OCI-LY7 (cell line): ENCODE measurements at regions not wholly inside any gene's neighbourhood (a gene's known extent, or its start where the extent isn't known, plus 50 kb on each side); places are given as distances from the start of the nearest gene placed in this dataset.

Source experiments
- BruUV-seq: library from RNA; stranded (reverse); fragments of 400-500 nt; replicated peaks from 2 replicates; lab custom pipeline; 2021; lab: Mats Ljungman, UMichigan
- CTCF ChIA-PET: fragments of 300-600 bp; sonication (Branson Sonifier 250); formaldehyde crosslinking; loops from one replicate; lab custom pipeline; 2022; ENCODE audit warnings: antibody characterized with exemption; ENCODE audit not compliant: unreplicated experiment; lab: Charles Lee
- POLR2A ChIA-PET: fragments of 300-600 bp; sonication (Branson Sonifier 250); formaldehyde crosslinking; loops from one replicate; lab custom pipeline; 2022; ENCODE audit warnings: antibody characterized with exemption; lab: Charles Lee
- DNase-seq: peaks from one replicate; pipeline ENCODE4 v3.0.0-alpha.2; 2015; ENCODE audit warnings: low spot score
- H2AFZ ChIP-seq: fragments of 200-600 bp; sonication (generic), shearing (Covaris generic); 2 replicates; pipeline ENCODE4 v1.6.1; 2014; ENCODE audit warnings: mild to moderate bottlenecking, antibody characterized with exemption, low read length, moderate library complexity
- H3K27ac ChIP-seq: fragments of 200-600 bp; sonication (generic); 2 replicates; pipeline ENCODE4 v1.5.1; 2014; ENCODE audit warnings: mixed run types, low read depth, mild to moderate bottlenecking, moderate library complexity, low read length, inconsistent platforms; ENCODE audit not compliant: poor library complexity, severe bottlenecking
- H3K36me3 ChIP-seq: fragments of 200-600 bp; sonication (generic); 2 replicates; pipeline ENCODE4 v1.6.1; 2014; ENCODE audit warnings: mild to moderate bottlenecking, antibody characterized with exemption, low read length, moderate library complexity, mixed read lengths; ENCODE audit not compliant: insufficient read depth
- H3K4me1 ChIP-seq: fragments of 200-600 bp; sonication (generic); 2 replicates; pipeline ENCODE4 v1.5.1; 2014; ENCODE audit warnings: mild to moderate bottlenecking, low read length; ENCODE audit not compliant: insufficient read depth, poor library complexity, severe bottlenecking
- H3K4me2 ChIP-seq: fragments of 200-600 bp; sonication (generic); 2 replicates; pipeline ENCODE4 v1.6.1; 2014; ENCODE audit warnings: mild to moderate bottlenecking, low read length
- H3K4me3 ChIP-seq: fragments of 200-600 bp; sonication (generic); 2 replicates; pipeline ENCODE4 v1.5.1; 2014; ENCODE audit warnings: mild to moderate bottlenecking, low read depth, low read length; ENCODE audit not compliant: poor library complexity, severe bottlenecking
- H3K79me2 ChIP-seq: fragments of 200-600 bp; sonication (generic); 2 replicates; pipeline ENCODE4 v1.6.1; 2016; ENCODE audit warnings: low read depth, mild to moderate bottlenecking, low read length, moderate library complexity, mixed read lengths; ENCODE audit not compliant: insufficient read depth
- H3K9me2 ChIP-seq: fragments of 200-600 bp; sonication (generic); 2 replicates; pipeline ENCODE4 v1.6.1; 2016; ENCODE audit warnings: mild to moderate bottlenecking, low read length, mixed read lengths; ENCODE audit not compliant: insufficient read depth
- H3K9me3 ChIP-seq: fragments of 200-600 bp; sonication (generic); 2 replicates; pipeline ENCODE4 v1.6.1; 2014; ENCODE audit warnings: mild to moderate bottlenecking, mixed run types, low read length, mixed read lengths
- H4K20me1 ChIP-seq: fragments of 200-600 bp; sonication (generic); 2 replicates; pipeline ENCODE4 v1.6.1; 2014; ENCODE audit warnings: mild to moderate bottlenecking, antibody characterized with exemption, low read length, moderate library complexity, mixed read lengths; ENCODE audit not compliant: insufficient read depth
- EZH2phosphoT487 ChIP-seq: fragments of 200-600 bp; sonication (generic); IDR thresholded peaks from 2 replicates; pipeline ENCODE4 v1.6.1; 2018; ENCODE audit warnings: low read depth, borderline replicate concordance, mild to moderate bottlenecking, mixed run types, antibody characterized with exemption, low read length, moderate library complexity, mixed read lengths
- intact Hi-C: fragments of 100-400 bp; cut with micrococcal nuclease; formaldehyde crosslinking; loops from one replicate; pipeline ENCODE4 v1.10.0; 2022; ENCODE audit not compliant: unreplicated experiment
- TF ChIP-seq, protein P1 (sequence below): fragments of 200-600 bp; sonication (generic); conservative IDR thresholded peaks from 2 replicates; pipeline ENCODE4 v1.5.1; 2014; ENCODE audit warnings: mild to moderate bottlenecking, antibody characterized with exemption, low read length, moderate library complexity, mixed read lengths

DNA sequence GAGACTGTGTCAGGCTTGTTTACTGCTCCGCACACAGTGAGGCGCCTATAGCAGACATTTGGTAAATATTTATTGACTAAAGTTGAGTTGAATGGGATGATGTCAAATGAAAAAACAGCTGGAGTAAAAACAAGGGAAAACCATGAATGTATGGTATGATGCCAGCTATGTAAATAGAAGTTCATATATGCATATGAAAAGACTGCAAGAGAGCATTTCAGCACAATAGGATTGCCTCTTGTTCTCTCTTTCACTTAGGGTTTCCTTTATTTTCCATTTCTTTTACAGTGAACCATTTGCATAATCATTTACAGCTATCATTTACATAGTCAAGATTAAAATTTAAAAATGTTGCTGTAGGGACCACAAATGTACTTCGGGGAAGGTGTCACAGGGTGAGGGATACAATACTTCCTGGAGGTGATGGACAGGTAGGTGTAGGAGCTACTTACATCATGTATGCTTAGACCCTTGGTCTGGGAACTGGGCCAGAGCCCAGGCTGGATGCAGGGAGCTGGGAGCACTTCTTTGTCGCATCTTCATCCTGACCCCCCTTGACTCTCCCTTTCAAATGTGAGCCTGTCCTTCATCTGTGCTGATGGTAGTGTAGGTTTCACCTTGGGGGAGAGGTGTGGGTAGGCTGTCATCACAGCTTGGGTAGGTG is 113.3 kb downstream of the UTP18 start:
- no peak for DNase-seq
- TF ChIP-seq, protein P1, sequence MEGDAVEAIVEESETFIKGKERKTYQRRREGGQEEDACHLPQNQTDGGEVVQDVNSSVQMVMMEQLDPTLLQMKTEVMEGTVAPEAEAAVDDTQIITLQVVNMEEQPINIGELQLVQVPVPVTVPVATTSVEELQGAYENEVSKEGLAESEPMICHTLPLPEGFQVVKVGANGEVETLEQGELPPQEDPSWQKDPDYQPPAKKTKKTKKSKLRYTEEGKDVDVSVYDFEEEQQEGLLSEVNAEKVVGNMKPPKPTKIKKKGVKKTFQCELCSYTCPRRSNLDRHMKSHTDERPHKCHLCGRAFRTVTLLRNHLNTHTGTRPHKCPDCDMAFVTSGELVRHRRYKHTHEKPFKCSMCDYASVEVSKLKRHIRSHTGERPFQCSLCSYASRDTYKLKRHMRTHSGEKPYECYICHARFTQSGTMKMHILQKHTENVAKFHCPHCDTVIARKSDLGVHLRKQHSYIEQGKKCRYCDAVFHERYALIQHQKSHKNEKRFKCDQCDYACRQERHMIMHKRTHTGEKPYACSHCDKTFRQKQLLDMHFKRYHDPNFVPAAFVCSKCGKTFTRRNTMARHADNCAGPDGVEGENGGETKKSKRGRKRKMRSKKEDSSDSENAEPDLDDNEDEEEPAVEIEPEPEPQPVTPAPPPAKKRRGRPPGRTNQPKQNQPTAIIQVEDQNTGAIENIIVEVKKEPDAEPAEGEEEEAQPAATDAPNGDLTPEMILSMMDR = no peak
- no peak for TF ChIP-seq EZH2phosphoT487
- Histone ChIP-seq H3K9me2 (no peaks in the 10 kb centered on the region), H3K4me1 (peaks cover 9% of the 10 kb centered on the region), H3K4me3 (no peak overlapping the region), H3K27ac (no peak overlapping the region), H3K36me3 (no peaks in the 10 kb centered on the region), H3K9me3 (no peaks in the 10 kb centered on the region; the same call in 1 of the 2 replicates), H3K79me2 (no peaks in the 10 kb centered on the region), H4K20me1 (no peaks in the 10 kb centered on the region), H2AFZ (peak overlapping the region; percentile 95), H3K4me2 (no peak overlapping the region)
- intact Hi-C loops = no loop called here
- ChIA-PET CTCF (no interaction called here), POLR2A (interaction anchor here (0.6 kb wide), 1 partner anchor 288 kb away, joined by 3 read pairs; no protein-coding TSS in a partner anchor)
- BruUV-seq = no TSS peak

DNA sequence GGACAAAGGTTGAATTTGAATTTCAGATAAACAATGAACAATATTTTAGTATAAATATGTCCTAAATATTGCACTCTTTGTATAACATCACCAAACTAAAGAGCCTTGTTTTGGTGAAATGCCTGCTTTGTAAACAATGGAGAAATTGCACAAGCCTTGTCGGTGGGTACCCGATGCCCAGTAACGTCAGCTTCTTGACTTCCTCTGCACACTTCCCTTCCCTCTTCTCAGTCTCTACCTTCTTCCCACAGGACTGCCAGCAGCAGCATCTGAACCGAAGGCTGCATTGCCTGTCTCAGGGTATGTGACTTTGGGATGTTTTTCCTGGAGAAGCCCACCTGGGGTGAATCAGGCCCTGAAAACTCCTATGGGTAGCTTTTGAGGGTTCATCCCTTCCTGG is 113.9 kb downstream of the UTP18 start:
- Histone ChIP-seq H3K4me3 (no peak overlapping the region), H3K4me2 (no peak overlapping the region), H3K9me2 (no peaks in the 10 kb centered on the region), H2AFZ (no peak overlapping the region), H4K20me1 (no peaks in the 10 kb centered on the region), H3K4me1 (peaks cover 9% of the 10 kb centered on the region), H3K79me2 (no peaks in the 10 kb centered on the region), H3K9me3 (no peaks in the 10 kb centered on the region; the same call in 1 of the 2 replicates), H3K36me3 (no peaks in the 10 kb centered on the region), H3K27ac (no peak overlapping the region)
- intact Hi-C loops = no loop called here
- CTCF ChIA-PET = no interaction called here
- no peak for DNase-seq
- TF ChIP-seq EZH2phosphoT487 = no peak
- TF ChIP-seq, protein P1 = no peak
- no TSS peak for BruUV-seq
- POLR2A ChIA-PET = interaction anchor here (0.6 kb wide), 1 partner anchor 289 kb away, joined by 3 read pairs; no protein-coding TSS in a partner anchor

DNA sequence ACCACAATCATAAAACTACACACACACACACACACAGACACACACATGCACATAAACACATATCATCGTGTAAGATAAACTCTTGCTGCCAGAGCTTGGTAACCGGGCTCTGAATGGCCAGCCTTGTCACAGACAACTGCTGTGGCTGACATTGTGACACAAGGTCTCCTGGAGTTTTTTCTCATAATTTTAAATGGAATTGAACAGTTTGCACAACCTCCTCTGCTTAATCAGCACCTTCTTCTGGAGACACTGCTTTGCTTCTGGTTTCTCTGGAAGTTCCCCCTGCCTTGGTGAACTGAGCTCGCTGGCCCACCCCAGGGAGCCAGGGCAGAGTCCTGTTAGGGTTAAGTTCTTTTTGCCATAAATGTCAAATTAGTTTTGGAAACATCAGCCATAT is 115.4 kb downstream of the UTP18 start:
- H3K36me3 ChIP-seq = no peaks in the 10 kb centered on the region
- no peaks in the 10 kb centered on the region for H3K9me2 ChIP-seq
- POLR2A ChIA-PET = interaction anchor here (0.6 to 0.7 kb wide), 2 partner anchors 20 to 106 kb away, joined by 4 read pairs; no protein-coding TSS in a partner anchor
- TF ChIP-seq, protein P1 = no peak
- TF ChIP-seq EZH2phosphoT487 = no peak
- CTCF ChIA-PET = no interaction called here
- no peaks in the 10 kb centered on the region for H4K20me1 ChIP-seq
- H3K4me3 ChIP-seq = no peak overlapping the region
- no TSS peak for BruUV-seq
- H3K4me2 ChIP-seq = no peak overlapping the region
- no peak for DNase-seq
- no peak overlapping the region for H2AFZ ChIP-seq
- no peaks in the 10 kb centered on the region for H3K79me2 ChIP-seq
- no peak overlapping the region for H3K27ac ChIP-seq
- intact Hi-C loops = no loop called here
- no peaks in the 10 kb centered on the region; the same call in 1 of the 2 replicates for H3K9me3 ChIP-seq
- peaks cover 9% of the 10 kb centered on the region for H3K4me1 ChIP-seq
